C4-2B (cell line): ENCODE measurements at regions not wholly inside any gene's neighbourhood (a gene's known extent, or its start where the extent isn't known, plus 50 kb on each side); places are given as distances from the start of the nearest gene placed in this dataset.

Source experiments
- CTCF ChIP-seq: fragments of 450-650 bp; conservative IDR thresholded peaks from 2 replicates; pipeline ENCODE4 v1.5.1; 2017; ENCODE audit warnings: mild to moderate bottlenecking
- ZFX ChIP-seq: fragments of 450-650 bp; IDR thresholded peaks from 2 replicates; pipeline ENCODE4 v1.6.1; 2017

GRCh38 chr1:173410794-173411236 is 66.3 kb upstream of the PRDX6 start:
- no peak for TF ChIP-seq CTCF
- TF ChIP-seq ZFX = no peak
